Ovary (tissue), 7 donors: ENCODE measurements at regions not wholly inside any gene's neighbourhood (a gene's known extent, or its start where the extent isn't known, plus 50 kb on each side); places are given as distances from the start of the nearest gene placed in this dataset.

Experiments
- DNase-seq, 5 donors: peaks; one replicate each; pipeline ENCODE4 v3.0.0-alpha.2; 2019 to 2020
- H3K27ac ChIP-seq, 2 donors: fragments of 200-600 bp; one replicate each; pipeline versions ENCODE4 v1.5.1 to v1.8.0; 2019 to 2022
- H3K27me3 ChIP-seq: fragments of 200-600 bp; one replicate; pipeline ENCODE4 v1.8.0; 2022
- H3K36me3 ChIP-seq: fragments of 200-600 bp; sonication (generic); one replicate; pipeline ENCODE4 v1.5.1; 2019
- H3K4me1 ChIP-seq: one replicate; pipeline ENCODE4 v1.8.1; 2013; ENCODE audit warnings: mild to moderate bottlenecking, moderate library complexity; ENCODE audit not compliant: insufficient read depth
- H3K4me3 ChIP-seq: fragments of 200-600 bp; sonication (generic); one replicate; pipeline ENCODE4 v1.5.1; 2017
- H3K9me3 ChIP-seq, 2 donors: fragments of 200-600 bp in 1 of 2; sonication (generic) in 1 of 2; one replicate each; pipeline versions ENCODE4 v1.5.1 to v1.8.1; 2013 to 2019; ENCODE audit warnings: mild to moderate bottlenecking in 1 of 2, moderate library complexity in 1 of 2
- EP300 ChIP-seq: sonication (generic); formaldehyde crosslinking; IDR thresholded peaks from one replicate; pipeline ENCODE4 v1.6.1; 2017; ENCODE audit warnings: antibody characterized with exemption
- POLR2A ChIP-seq: fragments of 450-650 bp; IDR thresholded peaks from one replicate; pipeline ENCODE4 v1.6.1; 2017; ENCODE audit warnings: antibody characterized with exemption, mild to moderate bottlenecking, moderate library complexity
- WGBS, 3 donors: extraction: QIAGEN DNeasy Blood & Tissue Kit in 1 of 3; methylation state at CpG; one replicate each; pipeline versions ENCODE4 v1.1.5 to v1.1.7; 2013 to 2017; 5-methylcytosine and 5-hydroxymethylcytosine counted together
- intact Hi-C, 4 donors: fragments of 100-400 bp; cut with DNase I; formaldehyde crosslinking; loops; one replicate each; pipeline versions ENCODE4 v1.11.0 to v1.15.1; 2022 to 2023
- TF ChIP-seq, protein P1 (sequence below), 3 donors: fragments of 450-650 bp in 2 of 3; fragments of 200-600 bp in 1 of 3; IDR thresholded peaks; one replicate each; pipeline versions ENCODE4 v1.5.1 to v1.8.0; 2016 to 2022; ENCODE audit warnings: antibody characterized with exemption in 3 of 3, mild to moderate bottlenecking in 1 of 3
- donor health status: DM: no; HTN: no; CAD: no; lungs with moderate emphysema.
- donor health status: DM: no; HTN: no; CAD: no.
- donor health status: Bipolar disorder and iron deficiency.
- donor health status: DM: no; HTN: no; CAD: no.
- donor health status: DM: yes; HTN: yes; CAD: no.

DNA sequence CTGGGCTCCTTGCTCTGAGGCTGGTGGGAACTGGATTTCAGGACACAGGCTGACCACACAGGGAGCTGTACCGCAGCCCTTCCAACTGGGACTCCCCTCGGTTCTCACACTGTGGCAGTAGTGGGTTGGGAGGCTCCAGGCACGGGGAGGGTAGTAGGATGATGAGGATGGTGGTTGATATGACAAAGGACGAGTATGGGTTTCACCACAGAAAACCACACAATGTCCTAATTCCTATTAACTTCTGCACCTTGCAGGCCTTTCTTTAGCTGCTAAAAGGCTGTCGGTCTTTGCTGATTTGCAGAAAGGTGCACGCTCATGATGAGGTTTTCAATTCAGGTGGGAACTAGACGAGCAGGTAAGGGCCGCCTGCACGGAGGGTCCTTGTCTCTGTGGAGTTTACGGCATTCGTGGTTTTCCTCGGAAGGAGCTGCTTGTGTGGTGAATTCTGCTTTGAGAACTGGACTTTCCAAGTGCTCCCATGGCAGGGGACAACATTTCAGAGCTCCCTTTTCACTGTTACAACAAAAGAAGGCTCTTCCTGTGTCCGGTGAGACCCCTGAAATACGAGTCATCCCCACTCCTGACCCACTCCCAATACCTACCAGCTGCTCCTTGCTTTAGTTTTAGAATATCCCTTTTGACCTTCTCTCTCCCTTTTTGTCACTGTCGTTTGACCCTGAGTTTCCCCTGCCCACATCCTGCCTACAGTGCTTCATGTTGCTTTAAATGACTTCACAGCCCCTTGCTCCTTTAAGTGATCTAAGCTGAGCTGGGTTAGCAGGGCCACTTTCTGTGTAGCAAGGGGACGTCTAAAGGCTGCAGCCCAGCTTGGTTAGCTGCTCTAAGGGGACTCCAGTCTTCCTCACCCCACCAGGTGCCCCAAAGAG lies 125.1 kb downstream of the MRPS6 start:
- Histone ChIP-seq H3K27me3 (no peaks in the 10 kb centered on the region), H3K4me1 (no peaks in the 10 kb centered on the region), H3K27ac (no peak overlapping the region), H3K9me3 (no peaks in the 10 kb centered on the region), H3K4me3 (no peak overlapping the region), H3K36me3 (no peaks in the 10 kb centered on the region)
- TF ChIP-seq EP300 (no peak), POLR2A (no peak)
- TF ChIP-seq, protein P1, sequence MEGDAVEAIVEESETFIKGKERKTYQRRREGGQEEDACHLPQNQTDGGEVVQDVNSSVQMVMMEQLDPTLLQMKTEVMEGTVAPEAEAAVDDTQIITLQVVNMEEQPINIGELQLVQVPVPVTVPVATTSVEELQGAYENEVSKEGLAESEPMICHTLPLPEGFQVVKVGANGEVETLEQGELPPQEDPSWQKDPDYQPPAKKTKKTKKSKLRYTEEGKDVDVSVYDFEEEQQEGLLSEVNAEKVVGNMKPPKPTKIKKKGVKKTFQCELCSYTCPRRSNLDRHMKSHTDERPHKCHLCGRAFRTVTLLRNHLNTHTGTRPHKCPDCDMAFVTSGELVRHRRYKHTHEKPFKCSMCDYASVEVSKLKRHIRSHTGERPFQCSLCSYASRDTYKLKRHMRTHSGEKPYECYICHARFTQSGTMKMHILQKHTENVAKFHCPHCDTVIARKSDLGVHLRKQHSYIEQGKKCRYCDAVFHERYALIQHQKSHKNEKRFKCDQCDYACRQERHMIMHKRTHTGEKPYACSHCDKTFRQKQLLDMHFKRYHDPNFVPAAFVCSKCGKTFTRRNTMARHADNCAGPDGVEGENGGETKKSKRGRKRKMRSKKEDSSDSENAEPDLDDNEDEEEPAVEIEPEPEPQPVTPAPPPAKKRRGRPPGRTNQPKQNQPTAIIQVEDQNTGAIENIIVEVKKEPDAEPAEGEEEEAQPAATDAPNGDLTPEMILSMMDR (IDR thresholded peaks at IDR 0.05): no peak
- intact Hi-C loops: loop anchor here in 1 of 4 donors (2.0 kb wide), 1 partner anchor 70 kb away; no protein-coding TSS in a partner anchor
- no peak for DNase-seq
- 84 to 85% (median 84%) methylated on average over 16 of the region's 16 CpGs for WGBS, 3 donors

DNA sequence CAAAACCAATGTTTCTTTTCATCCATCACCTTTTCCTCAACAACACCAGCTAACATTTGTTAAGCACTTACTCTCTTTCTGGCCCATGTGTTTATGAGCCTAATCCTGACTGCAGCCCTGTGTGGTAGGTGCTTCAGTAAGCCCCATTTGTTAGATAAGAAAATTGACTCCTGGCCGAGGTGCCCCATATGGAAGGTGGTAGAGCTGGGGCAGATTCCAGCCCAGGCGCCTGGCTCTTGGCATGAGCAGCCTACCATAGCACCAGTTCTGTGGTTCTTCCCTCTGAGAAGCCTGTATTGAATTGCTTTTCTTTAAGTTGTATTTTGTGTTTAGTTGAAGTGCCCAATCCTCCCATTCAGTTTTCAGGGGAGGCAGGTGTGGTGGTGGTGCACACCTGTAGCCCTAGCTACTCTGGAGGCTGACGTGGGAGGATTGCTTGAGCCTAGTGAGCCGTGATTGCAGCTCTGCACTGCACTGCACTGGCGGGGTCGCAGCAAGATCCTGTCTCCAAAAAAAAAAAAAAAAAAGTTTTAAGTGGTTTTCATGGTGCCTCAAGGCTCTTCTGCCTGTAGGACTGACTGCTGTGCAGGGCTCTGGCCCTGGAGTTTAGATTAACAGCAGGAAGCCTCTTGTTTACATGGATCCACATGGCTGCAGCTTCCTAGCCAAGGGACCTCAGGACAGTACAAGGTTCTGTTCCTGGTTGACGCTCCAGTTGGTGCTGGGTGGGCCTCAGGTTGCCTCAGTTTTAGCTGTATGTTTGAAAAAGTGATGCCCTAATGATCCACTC lies 125.9 kb downstream of the MRPS6 start:
- Histone ChIP-seq H3K27ac (no peak overlapping the region), H3K27me3 (no peaks in the 10 kb centered on the region), H3K4me1 (no peaks in the 10 kb centered on the region), H3K9me3 (no peaks in the 10 kb centered on the region), H3K36me3 (no peaks in the 10 kb centered on the region), H3K4me3 (no peak overlapping the region)
- TF ChIP-seq POLR2A (no peak), EP300 (no peak)
- TF ChIP-seq, protein P1 (IDR thresholded peaks at IDR 0.05): no peak
- intact Hi-C loops: loop anchor here in 1 of 4 donors (2.0 kb wide), 1 partner anchor 71 kb away; no protein-coding TSS in a partner anchor
- no peak for DNase-seq
- 75 to 90% (median 80%) methylated on average over 7 of the region's 7 CpGs for WGBS, 3 donors

DNA sequence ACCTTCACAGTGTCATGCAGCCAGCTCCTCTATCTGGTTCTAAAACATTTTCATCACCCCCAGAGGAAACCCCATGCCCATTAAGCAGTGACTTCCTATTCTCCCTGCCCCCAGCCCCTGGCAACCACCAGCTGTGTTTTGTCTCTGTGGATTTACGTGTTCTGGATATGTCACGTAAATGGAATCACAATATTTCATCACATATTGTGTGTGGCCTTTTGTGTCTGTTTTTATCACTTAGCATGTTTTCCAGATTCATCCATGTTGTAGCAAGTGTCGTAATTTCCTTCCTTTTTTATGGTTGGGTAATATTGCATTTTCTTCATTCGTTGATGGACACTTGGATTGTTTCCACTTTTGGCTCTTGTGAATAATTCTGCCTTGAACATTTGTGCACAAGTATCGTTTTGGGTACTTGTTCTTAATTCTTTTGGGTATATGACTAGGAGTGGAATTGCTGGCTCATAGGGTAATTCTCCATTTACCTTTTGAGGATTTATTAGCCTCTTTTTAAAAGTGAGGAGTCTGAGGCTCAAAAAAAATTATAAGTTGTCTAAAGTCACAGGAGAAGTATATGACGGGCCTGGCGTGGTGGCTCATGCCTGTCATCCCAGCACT lies 127.0 kb downstream of the MRPS6 start:
- no peaks in the 10 kb centered on the region for H3K4me1 ChIP-seq
- no peak for DNase-seq
- no peaks in the 10 kb centered on the region for H3K9me3 ChIP-seq
- WGBS, 3 donors: 91 to 97% (median 92%) methylated on average over 7 of the region's 7 CpGs
- intact Hi-C loops: no loop called here
- no peak overlapping the region for H3K4me3 ChIP-seq
- H3K27me3 ChIP-seq: no peaks in the 10 kb centered on the region
- no peak overlapping the region for H3K27ac ChIP-seq
- TF ChIP-seq EP300: no peak
- TF ChIP-seq, protein P1 (IDR thresholded peaks at IDR 0.05): no peak
- no peak for TF ChIP-seq POLR2A
- no peaks in the 10 kb centered on the region for H3K36me3 ChIP-seq

DNA sequence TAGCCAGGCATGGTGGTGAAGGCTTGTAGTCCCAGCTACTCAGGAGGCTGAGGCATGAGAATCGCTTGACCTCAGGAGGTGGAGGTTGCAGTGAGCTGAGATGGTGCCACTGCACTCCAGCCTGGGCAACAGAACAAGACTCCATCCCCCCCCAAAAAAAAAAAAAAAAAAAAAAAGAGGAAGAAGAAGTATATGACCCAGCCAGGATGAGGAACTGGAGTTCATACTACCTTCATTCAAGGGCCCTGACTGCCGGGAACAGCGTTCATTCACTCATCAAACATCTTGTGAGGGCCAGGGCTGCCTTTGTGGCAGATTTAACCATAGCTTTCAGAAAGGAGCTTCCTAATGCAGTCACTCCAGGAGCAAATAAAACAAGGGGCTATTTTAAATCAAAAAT lies 127.6 kb downstream of the MRPS6 start:
- no peaks in the 10 kb centered on the region for H3K9me3 ChIP-seq
- H3K4me1 ChIP-seq: no peaks in the 10 kb centered on the region
- TF ChIP-seq EP300: no peak
- no peak for TF ChIP-seq POLR2A
- TF ChIP-seq, protein P1 (IDR thresholded peaks at IDR 0.05): no peak
- 94 to 97% (median 96%) methylated on average over 3 of the region's 3 CpGs for WGBS, 3 donors
- H3K27ac ChIP-seq: no peak overlapping the region
- intact Hi-C loops: no loop called here
- no peaks in the 10 kb centered on the region for H3K27me3 ChIP-seq
- no peak overlapping the region for H3K4me3 ChIP-seq
- no peaks in the 10 kb centered on the region for H3K36me3 ChIP-seq
- DNase-seq: no peak
